K562 (cell line): ENCODE measurements at regions not wholly inside any gene's neighbourhood (a gene's known extent, or its start where the extent isn't known, plus 50 kb on each side); places are given as distances from the start of the nearest gene placed in this dataset.

ENCODE experiments used
- ATAC-seq: fragments of 200-7000 bp; cut with Tn5 transposase; 3 replicates; pipeline ENCODE4 v1.9.1; 2020; ENCODE audit warnings: moderate library complexity
- BruUV-seq: library from RNA; stranded (reverse); fragments of 400-500 nt; replicated peaks from 2 replicates; lab custom pipeline; 2021; lab: Mats Ljungman, UMichigan
- CTCF ChIA-PET: fragments of 300-600 bp; formaldehyde crosslinking; extraction: SDS; loops from one replicate; lab custom pipeline; 2021; ENCODE audit warnings: low intra/inter-chr PET ratio; lab: Yijun Ruan, JAX
- POLR2A ChIA-PET: fragments of 300-600, 350-650 bp; sonication (Branson Sonifier 250); formaldehyde crosslinking; extraction: SDS; loops from one replicate; lab custom pipeline; 2021; ENCODE audit warnings: antibody characterized with exemption, inconsistent platforms; lab: Yijun Ruan, JAX
- DNase-seq, 4 experiments: peaks; one replicate each; pipeline versions ENCODE4 v3.0.0 to v3.0.0-alpha.2; 2011 to 2018; ENCODE audit warnings: low spot score in 3 of 4, mixed read lengths in 3 of 4; ENCODE audit errors: extremely low read depth in 1 of 4
- FAIRE-seq: peaks from 2 replicates; lab custom pipeline; 2011; peaks lifted over from hg19 to GRCh38; lab: Jason Lieb, UNC
- H2AFZ ChIP-seq: 2 replicates; pipeline ENCODE4 v1.6.0; 2011; ENCODE audit warnings: low read depth, low read length, control low read depth, inconsistent platforms
- H3K27ac ChIP-seq: fragments of 200-600 bp; 3 replicates; pipeline ENCODE4 v1.8.0; 2011; ENCODE audit warnings: low read depth, mild to moderate bottlenecking, control low read depth, inconsistent platforms, low read length, moderate library complexity, mixed read lengths; ENCODE audit errors: extremely low read depth
- H3K27me3 ChIP-seq, 2 experiments: fragments of 300-600 bp in 1 of 2; 2 replicates in 1 of 2; 3 replicates in 1 of 2; pipeline versions ENCODE4 v1.6.0 to v1.8.0; 2011; ENCODE audit warnings: inconsistent platforms in 2 of 2, low read length in 2 of 2, mild to moderate bottlenecking in 1 of 2, mixed read lengths in 1 of 2, moderate library complexity in 1 of 2; ENCODE audit not compliant: control insufficient read depth in 2 of 2, insufficient read depth in 2 of 2
- H3K36me3 ChIP-seq: fragments of 300-600 bp; 3 replicates; pipeline ENCODE4 v1.8.0; 2011; ENCODE audit warnings: mild to moderate bottlenecking, low read length, inconsistent platforms; ENCODE audit not compliant: control insufficient read depth, insufficient read depth
- H3K4me1 ChIP-seq, 2 experiments: fragments of 200-600 bp in 1 of 2; replicated peaks in 1 of 2; 2 replicates in 1 of 2; 3 replicates in 1 of 2; pipeline versions ENCODE4 v1.5.1 to v1.8.0; 2011; ENCODE audit warnings: inconsistent platforms in 2 of 2, low read length in 2 of 2, mild to moderate bottlenecking in 1 of 2, mixed read lengths in 1 of 2, moderate library complexity in 1 of 2; ENCODE audit not compliant: control insufficient read depth in 2 of 2, insufficient read depth in 2 of 2
- H3K4me2 ChIP-seq: 2 replicates; pipeline ENCODE4 v1.6.1; 2011; ENCODE audit warnings: low read length, control low read depth, inconsistent platforms, mixed read lengths; ENCODE audit not compliant: insufficient read depth
- H3K4me3 ChIP-seq: fragments of 200-600 bp; sonication (generic), shearing (Covaris generic); 2 replicates; pipeline ENCODE4 v1.5.1; 2016; ENCODE audit warnings: control low read depth, inconsistent platforms
- H3K79me2 ChIP-seq: fragments of 200-600 bp; 3 replicates; pipeline ENCODE4 v1.8.0; 2011; ENCODE audit warnings: low read length, inconsistent platforms; ENCODE audit not compliant: control insufficient read depth, insufficient read depth
- H3K9ac ChIP-seq, 2 experiments: 2 replicates each; pipeline versions ENCODE4 v1.6.0 to v1.6.1; 2011; ENCODE audit warnings: low read depth in 2 of 2, low read length in 2 of 2, control low read depth in 1 of 2, inconsistent platforms in 1 of 2, mild to moderate bottlenecking in 1 of 2, mixed read lengths in 1 of 2; ENCODE audit not compliant: insufficient read depth in 1 of 2
- H3K9me1 ChIP-seq: one replicate; pipeline ENCODE4 v1.6.0; 2011; ENCODE audit warnings: inconsistent platforms, mild to moderate bottlenecking, low read length, moderate library complexity; ENCODE audit not compliant: control insufficient read depth, insufficient read depth
- H3K9me3 ChIP-seq: replicated peaks from 2 replicates; pipeline ENCODE4 v1.5.1; 2011; ENCODE audit warnings: low read depth, low read length, inconsistent platforms; ENCODE audit not compliant: control insufficient read depth, insufficient read depth
- H4K20me1 ChIP-seq: replicated peaks from 2 replicates; pipeline ENCODE4 v1.6.1; 2011; ENCODE audit warnings: low read length, inconsistent platforms, mixed read lengths; ENCODE audit not compliant: control insufficient read depth, insufficient read depth
- ATF2 ChIP-seq: sonication (generic); formaldehyde crosslinking; IDR thresholded peaks from 2 replicates; pipeline ENCODE4 v1.8.1; 2022; ENCODE audit warnings: missing genetic modification reagents
- ETS2 ChIP-seq: IDR thresholded peaks from 2 replicates; pipeline ENCODE4 v1.6.1; 2016; ENCODE audit warnings: borderline replicate concordance, missing genetic modification characterization, mild to moderate bottlenecking, moderate library complexity, missing compliant biosample characterization; ENCODE audit not compliant: poor library complexity, severe bottlenecking
- GMEB1 ChIP-seq: fragments of 250-450 bp; sonication (Bioruptor Pico); IDR thresholded peaks from 2 replicates; pipeline ENCODE4 v1.4.0; 2020; ENCODE audit warnings: mild to moderate bottlenecking
- KAT7 ChIP-seq: sonication (generic); formaldehyde crosslinking; IDR thresholded peaks from 2 replicates; pipeline ENCODE4 v1.8.0; 2022; ENCODE audit warnings: missing genetic modification reagents, mild to moderate bottlenecking, borderline replicate concordance
- KAT8 ChIP-seq: fragments of 450-650 bp; IDR thresholded peaks from 2 replicates; pipeline ENCODE4 v1.6.1; 2016; ENCODE audit warnings: low read depth, mild to moderate bottlenecking
- MAZ ChIP-seq, 2 experiments: fragments of 450-650 bp in 1 of 2; sonication (generic) in 1 of 2; formaldehyde crosslinking; IDR thresholded peaks in 1 of 2; conservative IDR thresholded peaks in 1 of 2; 2 replicates each; pipeline versions ENCODE4 v1.4.0 to v1.5.0; 2020; ENCODE audit warnings: mild to moderate bottlenecking in 1 of 2, missing genetic modification reagents in 1 of 2
- MBD2 ChIP-seq: sonication (generic); IDR thresholded peaks from 2 replicates; pipeline ENCODE4 v1.6.1; 2016; ENCODE audit warnings: low read depth, borderline replicate concordance
- MTA1 ChIP-seq: fragments of 450-650 bp; IDR thresholded peaks from 2 replicates; pipeline ENCODE4 v1.6.1; 2017; ENCODE audit warnings: borderline replicate concordance
- NONO ChIP-seq, 2 experiments: fragments of 200-400 bp in 1 of 2; fragments of 450-650 bp in 1 of 2; formaldehyde crosslinking in 1 of 2; IDR thresholded peaks; 2 replicates each; pipeline ENCODE4 v1.6.1; 2017; ENCODE audit warnings: low read depth in 2 of 2, mild to moderate bottlenecking in 2 of 2, moderate library complexity in 2 of 2, low read length in 1 of 2
- PHF20 ChIP-seq: fragments of 450-650 bp; IDR thresholded peaks from 2 replicates; pipeline ENCODE4 v1.6.1; 2018; ENCODE audit not compliant: partially characterized antibody
- SIRT6 ChIP-seq: IDR thresholded peaks from one replicate; pipeline ENCODE4 v1.6.1; 2012; ENCODE audit warnings: low read depth, mild to moderate bottlenecking, control low read depth, inconsistent platforms, low read length, moderate library complexity
- SRSF1 ChIP-seq: fragments of 200-400 bp; formaldehyde crosslinking; IDR thresholded peaks from 2 replicates; pipeline ENCODE4 v1.6.1; 2017; ENCODE audit warnings: mild to moderate bottlenecking, low read depth, low read length, moderate library complexity
- TAL1 ChIP-seq: fragments of 450-650 bp; IDR thresholded peaks from 2 replicates; pipeline ENCODE4 v1.6.1; 2016; ENCODE audit warnings: mild to moderate bottlenecking
- TEAD1 ChIP-seq, 2 experiments: fragments of 450-650 bp in 1 of 2; sonication (generic) in 1 of 2; formaldehyde crosslinking; IDR thresholded peaks; 2 replicates each; pipeline versions ENCODE4 v1.4.0 to v1.8.0; 2020 to 2022; ENCODE audit warnings: mild to moderate bottlenecking in 2 of 2, missing genetic modification reagents in 1 of 2
- ZFX ChIP-seq: sonication (generic); formaldehyde crosslinking; IDR thresholded peaks from 2 replicates; pipeline ENCODE4 v1.8.0; 2022; ENCODE audit warnings: mild to moderate bottlenecking, missing genetic modification reagents, moderate library complexity
- ZNF224 ChIP-seq: sonication (generic); formaldehyde crosslinking; IDR thresholded peaks from 2 replicates; pipeline ENCODE4 v1.8.0; 2022; ENCODE audit warnings: mild to moderate bottlenecking, missing genetic modification reagents
- ZNF280B ChIP-seq: fragments of 250-450 bp; sonication (Bioruptor Pico); IDR thresholded peaks from 2 replicates; pipeline ENCODE4 v1.5.1; 2021; ENCODE audit warnings: mild to moderate bottlenecking
- WGBS: fragments of 100-300 bp; shearing (Covaris generic); methylation state at CpG from one replicate; pipeline ENCODE4 v1.1.6; 2016; ENCODE audit warnings: low coverage, mixed read lengths; ENCODE audit not compliant: insufficient coverage; ENCODE audit errors: missing lambda C conversion rate; 5-methylcytosine and 5-hydroxymethylcytosine counted together
- in situ Hi-C: fragments of 300-500 bp; cut with MboI; formaldehyde crosslinking; loops from 4 replicates; pipeline ENCODE4 v1.15.0; 2018; ENCODE audit warnings: inconsistent platforms, mixed read lengths
- intact Hi-C: fragments of 100-400 bp; cut with micrococcal nuclease; formaldehyde crosslinking; loops from 2 replicates; pipeline ENCODE4 v1.14.2; 2022

GRCh38 chr14:98119739-98120138 lies 1152.3 kb downstream of the BCL11B start (continued):
- no peak for TF ChIP-seq GMEB1 (CRISPR knock-in tag)
- TF ChIP-seq MAZ (CRISPR knock-in tag; conservative IDR thresholded peaks at IDR 0.05 in 1 of 2, IDR thresholded peaks at IDR 0.05 in 1 of 2): no peak
- no peak for TF ChIP-seq ZNF224 (CRISPR knock-in tag)
- no peak for TF ChIP-seq PHF20

- ChIA-PET CTCF (no interaction called here), POLR2A (no interaction called here)
- in situ Hi-C loops (no loop called here), intact Hi-C loops (no loop called here)
- DNase-seq (no peak), FAIRE-seq (no peak), ATAC-seq (no peak)
- no peaks in the 10 kb centered on the region for H4K20me1 ChIP-seq
- no peaks in the 10 kb centered on the region for H3K27me3 ChIP-seq
- H3K27ac ChIP-seq: no peak overlapping the region
- no TSS peak for BruUV-seq
- H3K9me3 ChIP-seq: no peaks in the 10 kb centered on the region
- no peak overlapping the region for H3K4me3 ChIP-seq
- 2% methylated on average over 6 of the region's 6 CpGs for WGBS
- no peaks in the 10 kb centered on the region for H3K9me1 ChIP-seq
- H3K4me1 ChIP-seq: no peaks in the 10 kb centered on the region
- no peak overlapping the region for H3K4me2 ChIP-seq
- no peaks in the 10 kb centered on the region for H3K36me3 ChIP-seq
- no peak overlapping the region for H3K9ac ChIP-seq
- H2AFZ ChIP-seq: no peak overlapping the region
- no peaks in the 10 kb centered on the region for H3K79me2 ChIP-seq
- TF ChIP-seq ZFX (CRISPR knock-in tag): no peak
- no peak for TF ChIP-seq SRSF1
- no peak for TF ChIP-seq ETS2
- TF ChIP-seq ZNF280B (CRISPR knock-in tag): no peak
- no peak for TF ChIP-seq TAL1
- no peak for TF ChIP-seq MBD2
- no peak for TF ChIP-seq SIRT6
- no peak for TF ChIP-seq NONO (IDR thresholded peaks at IDR 0.05; ENCODE audit: low read depth in 2 of 2, low read length in 1 of 2)
- no peak for TF ChIP-seq TEAD1 (CRISPR knock-in tag; IDR thresholded peaks at IDR 0.05)
- no peak for TF ChIP-seq KAT8
- no peak for TF ChIP-seq ATF2 (CRISPR knock-in tag)
- no peak for TF ChIP-seq KAT7 (CRISPR knock-in tag)
- no peak for TF ChIP-seq MTA1
Measured at GRCh38 chr14:98120831-98121464, 1151.0 kb downstream of the BCL11B start.
